Astrocyte (in vitro differentiated cells and primary cell): ENCODE measurements at regions not wholly inside any gene's neighbourhood (a gene's known extent, or its start where the extent isn't known, plus 50 kb on each side); places are given as distances from the start of the nearest gene placed in this dataset.

Source experiments
- EZH2 ChIP-seq: IDR thresholded peaks from 2 replicates; pipeline ENCODE4 v1.6.1; 2012; ENCODE audit warnings: mild to moderate bottlenecking, low read length, inconsistent platforms; ENCODE audit not compliant: insufficient read depth
- TF ChIP-seq, protein P1 (sequence below): IDR thresholded peaks from 2 replicates; pipeline ENCODE4 v1.5.1; 2011; ENCODE audit warnings: low read depth, mild to moderate bottlenecking, inconsistent platforms, low read length, moderate library complexity; ENCODE audit not compliant: insufficient read depth

- no peak for TF ChIP-seq EZH2
- TF ChIP-seq, protein P1, sequence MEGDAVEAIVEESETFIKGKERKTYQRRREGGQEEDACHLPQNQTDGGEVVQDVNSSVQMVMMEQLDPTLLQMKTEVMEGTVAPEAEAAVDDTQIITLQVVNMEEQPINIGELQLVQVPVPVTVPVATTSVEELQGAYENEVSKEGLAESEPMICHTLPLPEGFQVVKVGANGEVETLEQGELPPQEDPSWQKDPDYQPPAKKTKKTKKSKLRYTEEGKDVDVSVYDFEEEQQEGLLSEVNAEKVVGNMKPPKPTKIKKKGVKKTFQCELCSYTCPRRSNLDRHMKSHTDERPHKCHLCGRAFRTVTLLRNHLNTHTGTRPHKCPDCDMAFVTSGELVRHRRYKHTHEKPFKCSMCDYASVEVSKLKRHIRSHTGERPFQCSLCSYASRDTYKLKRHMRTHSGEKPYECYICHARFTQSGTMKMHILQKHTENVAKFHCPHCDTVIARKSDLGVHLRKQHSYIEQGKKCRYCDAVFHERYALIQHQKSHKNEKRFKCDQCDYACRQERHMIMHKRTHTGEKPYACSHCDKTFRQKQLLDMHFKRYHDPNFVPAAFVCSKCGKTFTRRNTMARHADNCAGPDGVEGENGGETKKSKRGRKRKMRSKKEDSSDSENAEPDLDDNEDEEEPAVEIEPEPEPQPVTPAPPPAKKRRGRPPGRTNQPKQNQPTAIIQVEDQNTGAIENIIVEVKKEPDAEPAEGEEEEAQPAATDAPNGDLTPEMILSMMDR = no peak
Measured at GRCh38 chr10:118439824-118440223, 97.7 kb upstream of the FAM204A start.
